ENCODE measurements at regions not wholly inside any gene's neighbourhood (a gene's known extent, or its start where the extent isn't known, plus 50 kb on each side); places are given as distances from the start of the nearest gene placed in this dataset.
"Not testable (repeated sequence)": the region's sequence is repeated elsewhere in the genome, so short reads cannot be mapped to it uniquely, and the experiment has no call there.

DNA sequence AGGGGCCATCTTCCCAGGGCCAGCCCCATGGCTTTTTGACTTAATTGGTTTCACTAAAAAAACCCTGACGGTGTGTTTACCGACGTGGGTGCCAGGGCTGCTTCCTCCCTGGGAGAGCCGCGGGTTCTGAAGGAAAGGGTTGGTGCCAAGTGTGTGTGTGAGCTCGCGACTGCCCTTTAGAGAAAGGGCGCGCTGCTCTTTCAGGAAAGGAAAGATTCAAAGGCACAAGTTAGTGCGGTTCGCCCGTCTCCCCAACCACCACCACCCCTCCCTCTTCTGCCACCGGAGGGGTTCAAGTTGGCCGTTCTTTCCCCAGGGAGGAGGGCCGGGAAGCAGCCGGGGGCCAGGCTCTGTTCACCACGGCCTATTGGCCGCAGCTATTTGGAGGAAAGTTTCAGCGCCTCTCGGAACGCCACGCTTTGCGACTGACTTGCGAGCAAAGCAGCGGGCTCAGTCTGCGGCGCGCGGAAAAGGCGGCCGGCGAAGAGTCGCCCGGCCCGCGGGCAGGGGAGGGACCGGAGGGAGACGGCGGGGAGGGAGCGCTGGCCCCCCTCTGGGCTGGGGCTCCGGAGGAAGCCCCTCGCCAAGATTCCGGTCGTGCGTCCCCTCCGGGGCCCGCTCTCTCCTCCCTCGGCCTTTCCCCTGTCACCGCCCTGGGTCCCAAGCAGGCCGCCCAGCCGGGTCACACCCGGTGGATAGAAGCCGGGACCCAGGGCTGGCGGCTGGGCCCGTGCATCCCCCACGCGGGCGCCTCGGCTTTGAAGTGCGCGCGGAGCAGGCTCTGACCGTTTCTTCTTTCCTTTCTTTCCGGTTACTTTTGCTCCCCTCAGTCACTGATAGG, 165.9 kb upstream of the PPP1R3A start:
- peak overlapping the region; percentile 94 for H3K27ac Mint-ChIP-seq
- peaks cover 48% of the 10 kb centered on the region for H3K4me1 Mint-ChIP-seq (ENCODE audit: unreplicated experiment)
- no peaks in the 10 kb centered on the region for H3K36me3 Mint-ChIP-seq
- H3K4me3 Mint-ChIP-seq, result peak overlapping the region; percentile 97
- TF ChIP-seq CTCF (conservative IDR thresholded peaks at IDR 0.05), result no peak
- no peak for DNase-seq (ENCODE audit: extremely low spot score, unreplicated experiment)
- no peaks in the 10 kb centered on the region for H3K9me3 Mint-ChIP-seq
- peaks cover 85% of the 10 kb centered on the region for H3K27me3 Mint-ChIP-seq

DNA sequence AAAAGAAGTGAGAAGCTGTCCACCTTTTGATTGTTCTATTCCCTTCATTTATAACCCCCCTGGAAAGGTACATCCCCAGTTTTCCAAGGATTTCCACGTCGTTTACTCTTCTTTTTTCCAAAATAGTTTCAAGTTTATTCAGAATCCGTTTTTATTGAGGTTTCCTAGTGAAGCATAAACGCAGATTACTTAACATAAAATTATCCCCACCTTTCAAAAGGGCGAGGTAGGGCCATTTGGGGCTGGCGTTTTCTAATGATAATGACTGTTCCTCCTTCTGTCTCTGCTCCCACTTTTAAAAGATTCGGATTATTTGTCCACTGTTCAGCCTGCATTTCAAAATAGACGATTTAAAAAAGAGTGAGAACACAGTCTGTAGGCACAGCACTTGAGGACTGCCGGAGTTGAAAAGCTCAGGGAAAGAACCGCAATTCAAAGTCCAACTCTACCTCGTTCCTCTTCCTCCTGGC, 165.2 kb upstream of the PPP1R3A start:
- TF ChIP-seq CTCF (conservative IDR thresholded peaks at IDR 0.05), result no peak
- H3K27ac Mint-ChIP-seq, result peak overlapping the region; percentile 74
- H3K36me3 Mint-ChIP-seq, result no peaks in the 10 kb centered on the region
- H3K4me1 Mint-ChIP-seq (ENCODE audit: unreplicated experiment), result peaks cover 48% of the 10 kb centered on the region
- H3K9me3 Mint-ChIP-seq, result no peaks in the 10 kb centered on the region
- H3K4me3 Mint-ChIP-seq, result peak overlapping the region; percentile 86
- DNase-seq (ENCODE audit: extremely low spot score, unreplicated experiment), result no peak
- H3K27me3 Mint-ChIP-seq, result peaks cover 87% of the 10 kb centered on the region

DNA sequence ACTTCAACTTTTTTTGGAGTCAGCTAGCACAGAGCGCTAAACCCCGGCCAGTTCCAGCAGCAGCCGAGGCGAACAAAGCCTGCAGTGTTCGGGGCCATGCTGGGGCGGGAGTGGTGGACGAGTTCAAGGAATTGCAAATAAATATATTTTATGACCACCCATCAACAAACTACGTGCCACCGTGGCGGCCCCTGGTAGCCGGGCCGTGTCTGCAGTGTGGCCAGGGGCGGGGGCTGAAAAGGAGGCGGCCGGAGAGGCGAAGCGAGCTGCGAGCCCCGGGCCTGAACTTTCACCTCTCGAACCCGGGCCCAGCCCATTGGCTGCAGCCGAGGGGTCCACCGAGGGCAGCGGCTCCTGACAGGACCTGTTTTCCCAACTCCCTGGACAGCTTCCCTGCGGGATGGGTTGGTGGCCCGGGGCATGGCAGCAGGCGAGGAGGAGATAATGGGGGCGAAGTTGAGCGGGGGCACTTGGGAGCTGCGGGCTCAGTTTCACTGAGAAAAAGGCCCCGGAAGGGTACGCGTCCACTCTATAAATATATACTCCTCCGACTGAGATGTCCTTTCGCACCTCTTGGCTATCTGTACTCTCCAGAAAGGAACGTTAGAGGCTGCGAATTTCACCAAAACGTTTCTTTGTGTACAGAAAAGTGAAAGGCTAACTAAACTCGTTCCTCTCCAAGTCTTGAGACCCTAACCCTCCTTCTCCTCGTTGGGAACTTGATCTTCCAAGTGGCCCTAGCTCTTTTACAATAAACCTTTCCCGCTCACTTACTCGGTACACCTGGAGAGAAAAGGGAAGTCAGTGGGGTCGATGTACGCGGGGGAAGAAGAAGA, 164.6 kb upstream of the PPP1R3A start:
- DNase-seq (ENCODE audit: extremely low spot score, unreplicated experiment), result no peak
- no peaks in the 10 kb centered on the region for H3K9me3 Mint-ChIP-seq
- no peak for TF ChIP-seq CTCF (conservative IDR thresholded peaks at IDR 0.05)
- H3K27ac Mint-ChIP-seq, result peak overlapping the region; percentile 76
- peaks cover 46% of the 10 kb centered on the region for H3K4me1 Mint-ChIP-seq (ENCODE audit: unreplicated experiment)
- peak overlapping the region; percentile 86 for H3K4me3 Mint-ChIP-seq
- H3K27me3 Mint-ChIP-seq, result peaks cover 85% of the 10 kb centered on the region
- H3K36me3 Mint-ChIP-seq, result no peaks in the 10 kb centered on the region

DNA sequence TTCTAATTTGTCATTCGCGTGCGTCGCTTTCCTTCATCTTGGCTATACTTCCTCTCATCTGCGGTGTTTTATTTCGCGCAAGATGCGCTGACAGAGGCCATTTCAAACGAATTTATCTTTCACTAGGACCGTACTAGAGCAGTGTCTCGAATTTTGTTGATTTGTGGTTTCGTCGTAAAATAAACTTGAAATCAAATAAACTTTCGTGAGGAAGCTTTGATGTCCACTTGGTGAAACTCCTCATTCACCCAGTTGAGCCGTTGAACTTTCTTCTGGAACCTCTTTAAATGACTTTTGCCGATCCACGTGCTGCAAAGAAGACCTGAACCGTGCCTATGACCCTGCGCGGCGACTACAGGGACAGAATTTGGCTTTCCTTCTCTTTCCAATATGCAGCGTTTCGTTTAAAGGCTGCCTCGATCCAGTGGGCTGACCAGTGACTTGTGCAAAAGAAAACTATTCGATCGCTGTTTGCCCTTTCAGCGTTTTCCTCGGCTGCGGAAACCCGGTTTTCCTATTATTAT, 163.9 kb upstream of the PPP1R3A start:
- no peaks in the 10 kb centered on the region for H3K9me3 Mint-ChIP-seq
- no peaks in the 10 kb centered on the region for H3K36me3 Mint-ChIP-seq
- no peak for DNase-seq (ENCODE audit: extremely low spot score, unreplicated experiment)
- peaks cover 39% of the 10 kb centered on the region for H3K4me1 Mint-ChIP-seq (ENCODE audit: unreplicated experiment)
- no peak for TF ChIP-seq CTCF (conservative IDR thresholded peaks at IDR 0.05)
- H3K4me3 Mint-ChIP-seq, result peak overlapping the region; percentile 83
- peaks cover 81% of the 10 kb centered on the region for H3K27me3 Mint-ChIP-seq
- peak overlapping the region; percentile 76 for H3K27ac Mint-ChIP-seq

DNA sequence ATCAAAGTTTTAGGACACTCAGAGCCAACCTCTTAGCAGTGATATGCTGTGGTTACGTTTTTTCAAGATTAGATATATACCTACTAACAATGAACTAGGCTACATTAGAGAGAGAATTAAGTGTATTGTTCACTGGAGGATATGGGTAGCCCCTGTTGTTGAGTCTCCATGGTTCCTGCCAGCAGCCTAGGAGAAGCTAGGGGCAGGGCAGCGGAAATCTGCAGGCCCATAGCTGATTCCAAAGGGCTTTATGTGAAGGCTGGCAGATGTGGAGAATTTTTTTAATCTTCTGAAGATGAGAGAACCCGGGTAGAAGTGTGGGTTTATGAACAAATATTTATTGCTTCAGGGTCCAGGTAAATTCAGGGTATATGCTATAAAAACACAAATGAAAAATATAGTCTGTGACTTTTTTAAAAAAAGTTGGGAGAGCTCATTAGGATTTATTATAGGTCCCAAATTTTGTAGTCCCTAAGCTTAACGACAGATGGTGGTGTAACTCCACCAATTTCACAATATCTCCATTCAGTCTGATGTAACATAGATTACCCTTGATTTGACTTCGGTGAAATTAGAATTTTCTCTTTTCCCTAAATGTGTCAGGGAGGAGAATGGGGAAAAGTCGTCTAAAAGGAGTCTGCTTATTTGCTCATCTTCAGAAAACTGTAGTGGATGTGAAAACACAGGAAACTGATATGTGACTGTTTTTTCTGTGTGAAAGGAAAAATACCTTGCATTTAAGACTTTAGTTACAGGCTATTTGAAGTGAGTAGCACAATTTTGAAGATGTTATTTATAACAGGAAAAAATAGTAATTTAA, 163.0 kb upstream of the PPP1R3A start:
- Mint-ChIP-seq H3K27me3 (peaks cover 74% of the 10 kb centered on the region), H3K36me3 (no peaks in the 10 kb centered on the region), H3K9me3 (no peaks in the 10 kb centered on the region), H3K4me3 (peak overlapping the region; percentile 71), H3K27ac (peak overlapping the region; percentile 31), H3K4me1 (ENCODE audit: unreplicated experiment) (peaks cover 33% of the 10 kb centered on the region)
- no peak for DNase-seq (ENCODE audit: extremely low spot score, unreplicated experiment)
- TF ChIP-seq CTCF (conservative IDR thresholded peaks at IDR 0.05), result peak; percentile 90

DNA sequence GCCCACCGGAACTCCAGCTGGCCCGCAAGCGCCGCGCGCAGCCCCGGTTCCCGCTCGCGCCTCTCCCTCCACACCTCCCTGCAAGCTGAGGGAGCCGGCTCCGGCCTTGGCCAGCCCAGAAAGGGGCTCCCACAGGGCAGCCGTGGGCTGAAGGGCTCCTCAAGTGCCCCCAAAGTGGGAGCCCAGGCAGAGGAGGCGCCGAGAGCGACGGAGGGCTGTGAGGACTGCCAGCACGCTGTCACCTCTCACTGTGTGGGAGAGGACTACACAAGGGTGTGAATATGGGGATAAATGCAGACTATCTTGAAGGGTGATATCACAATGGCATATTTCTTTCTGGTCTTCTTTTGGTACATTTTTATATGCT, 158.3 kb upstream of the PPP1R3A start:
- H3K4me1 Mint-ChIP-seq (ENCODE audit: unreplicated experiment); H3K9me3 Mint-ChIP-seq; H3K36me3 Mint-ChIP-seq; DNase-seq (ENCODE audit: extremely low spot score, unreplicated experiment); H3K4me3 Mint-ChIP-seq; H3K27ac Mint-ChIP-seq: not testable (repeated sequence)
- peaks cover 36% of the 10 kb centered on the region for H3K27me3 Mint-ChIP-seq

DNA sequence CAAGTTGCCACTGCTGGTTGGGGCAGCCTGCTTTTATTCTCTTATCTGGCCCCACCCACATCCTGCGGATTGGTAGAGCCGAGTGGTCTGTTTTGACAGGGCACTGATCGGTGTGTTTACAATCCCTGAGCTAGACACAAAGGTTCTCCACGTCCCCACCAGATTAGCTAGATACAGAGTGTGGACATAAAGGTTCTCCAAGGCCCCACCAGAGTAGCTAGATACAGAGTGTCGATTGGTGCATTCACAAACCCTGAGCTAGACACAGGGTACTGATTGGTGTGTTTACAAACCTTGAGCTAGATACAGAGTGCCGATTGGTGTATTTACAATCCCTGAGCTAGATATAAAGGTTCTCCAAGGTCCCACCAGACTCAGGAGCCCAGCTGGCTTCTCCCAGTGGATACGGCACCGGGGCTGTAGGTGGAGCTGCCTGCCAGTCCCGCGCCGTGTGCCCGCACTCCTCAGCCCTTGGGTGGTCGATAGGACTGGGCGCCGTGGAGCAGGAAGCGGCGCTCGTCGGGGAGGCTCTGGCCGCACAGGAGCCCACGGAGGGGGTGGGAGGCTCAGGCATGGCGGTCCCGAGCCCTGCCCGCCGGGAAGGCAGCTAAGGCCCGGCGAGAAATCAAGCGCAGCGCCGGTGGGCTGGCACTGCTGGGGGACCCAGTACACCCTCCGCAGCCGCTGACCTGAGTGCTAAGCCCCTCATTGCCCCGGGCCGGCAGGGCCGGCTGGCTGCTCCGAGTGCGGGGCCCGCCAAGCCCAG, 157.8 kb upstream of the PPP1R3A start:
- H3K9me3 Mint-ChIP-seq; H3K27ac Mint-ChIP-seq; H3K36me3 Mint-ChIP-seq; H3K4me3 Mint-ChIP-seq; H3K4me1 Mint-ChIP-seq (ENCODE audit: unreplicated experiment); DNase-seq (ENCODE audit: extremely low spot score, unreplicated experiment): not testable (repeated sequence)
- peaks cover 30% of the 10 kb centered on the region for H3K27me3 Mint-ChIP-seq

All from type B pancreatic cell (in vitro differentiated cells).